GM18517 (cell line): ENCODE measurements at regions not wholly inside any gene's neighbourhood (a gene's known extent, or its start where the extent isn't known, plus 50 kb on each side); places are given as distances from the start of the nearest gene placed in this dataset.

ENCODE experiments used
- ATAC-seq: cut with Tn5 transposase; IDR thresholded peaks from one replicate; pipeline ENCODE4 v1.9.1; 2021; ENCODE audit warnings: mild to moderate bottlenecking, moderate library complexity; ENCODE audit not compliant: unreplicated experiment

DNA sequence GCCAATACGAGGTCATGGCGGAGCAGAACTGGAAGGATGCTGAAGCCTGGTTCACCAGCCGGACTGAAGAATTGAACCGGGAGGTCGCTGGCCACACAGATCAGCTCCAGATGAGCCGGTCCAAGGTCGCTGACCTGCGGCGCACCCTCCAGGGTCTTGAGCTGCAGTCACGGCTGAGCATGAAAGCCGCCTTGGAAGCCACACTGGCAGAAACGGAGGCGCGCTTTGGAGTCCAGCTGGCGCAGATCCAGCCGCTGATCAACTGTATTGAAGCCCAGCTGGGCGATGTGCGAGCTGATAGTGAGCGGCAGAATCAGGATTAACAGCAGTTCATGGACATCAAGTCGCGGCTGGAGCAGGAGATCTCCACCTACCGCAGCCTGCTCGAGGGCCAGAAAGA, 296.9 kb downstream of the OGFRL1 start:
- no peak for ATAC-seq

DNA sequence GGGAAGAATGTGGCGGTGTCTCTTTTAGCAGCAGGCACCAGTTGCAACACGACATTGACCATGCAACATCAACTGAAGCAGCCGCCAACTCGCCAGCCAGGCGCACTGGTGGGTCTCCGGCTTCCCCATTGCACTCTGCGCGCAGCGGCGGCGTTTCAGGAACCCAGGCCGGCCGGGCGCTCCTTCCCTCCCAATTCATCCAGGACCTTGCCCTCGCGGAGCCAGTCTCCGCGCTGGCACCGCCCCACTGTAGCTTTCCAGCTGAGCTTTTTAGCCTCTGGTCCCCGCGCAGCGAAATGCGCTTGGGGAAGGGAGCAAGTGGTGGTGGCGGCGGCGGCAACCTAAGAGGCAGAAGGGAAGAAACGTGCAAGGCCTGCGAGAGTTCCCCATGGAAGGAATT, 297.9 kb upstream of the RIMS1 start:
- no peak for ATAC-seq

DNA sequence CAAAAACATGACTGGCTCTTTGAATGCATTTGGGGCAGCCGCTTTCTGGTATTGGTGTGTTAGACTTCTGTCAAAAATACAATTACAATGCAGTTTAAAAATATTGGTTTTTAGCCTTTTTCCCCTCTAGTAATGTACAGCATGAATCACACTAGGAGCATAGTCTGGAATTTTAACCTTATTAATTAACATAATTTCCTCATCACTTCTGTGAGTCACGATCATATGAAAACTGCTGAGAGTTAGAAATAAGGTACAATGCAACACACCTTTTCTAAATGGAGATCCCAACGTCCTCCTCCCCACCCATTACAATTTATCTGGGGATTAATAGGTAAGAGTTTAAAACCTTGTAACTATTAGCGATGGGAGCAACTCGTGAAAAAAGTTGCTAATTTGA, 297.1 kb upstream of the RIMS1 start:
- no peak for ATAC-seq

DNA sequence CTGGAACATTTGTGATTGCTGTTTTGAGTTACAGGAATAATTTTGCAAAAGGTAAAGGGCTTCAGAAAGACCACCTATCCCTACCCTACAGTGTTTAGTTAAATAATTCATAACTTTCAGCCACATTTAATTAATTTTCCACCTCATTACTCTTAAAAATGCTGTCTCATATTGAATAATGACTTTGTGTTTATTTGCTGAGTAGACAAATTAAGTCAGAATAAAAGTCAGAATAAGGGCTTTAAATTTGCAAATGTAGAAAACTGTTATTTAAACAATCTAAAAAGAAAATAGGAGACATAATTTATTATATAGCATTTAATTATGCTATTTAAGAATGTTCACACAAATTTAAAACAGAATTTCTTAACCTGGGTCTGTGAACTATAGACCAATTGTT, 293.7 kb upstream of the RIMS1 start:
- ATAC-seq, result no peak

DNA sequence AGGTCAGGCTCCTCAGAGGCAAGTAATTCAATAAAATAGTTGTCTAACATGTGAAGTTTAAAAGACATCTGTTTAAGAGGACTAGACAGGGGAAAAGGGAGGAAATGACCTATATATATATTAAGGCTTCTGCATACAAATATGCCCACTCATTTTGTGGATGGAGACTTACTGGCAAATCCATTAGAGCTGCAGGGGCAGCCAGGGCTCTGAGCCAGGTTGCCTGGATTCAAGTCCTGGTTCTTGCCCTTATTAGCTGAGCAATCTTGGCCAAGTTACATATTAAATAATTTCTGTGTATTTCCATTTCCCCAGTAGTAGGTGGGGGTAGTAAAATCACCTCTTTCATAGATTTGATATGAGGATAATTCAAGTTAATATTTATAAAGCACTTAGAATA, 287.0 kb upstream of the RIMS1 start:
- ATAC-seq, result no peak

DNA sequence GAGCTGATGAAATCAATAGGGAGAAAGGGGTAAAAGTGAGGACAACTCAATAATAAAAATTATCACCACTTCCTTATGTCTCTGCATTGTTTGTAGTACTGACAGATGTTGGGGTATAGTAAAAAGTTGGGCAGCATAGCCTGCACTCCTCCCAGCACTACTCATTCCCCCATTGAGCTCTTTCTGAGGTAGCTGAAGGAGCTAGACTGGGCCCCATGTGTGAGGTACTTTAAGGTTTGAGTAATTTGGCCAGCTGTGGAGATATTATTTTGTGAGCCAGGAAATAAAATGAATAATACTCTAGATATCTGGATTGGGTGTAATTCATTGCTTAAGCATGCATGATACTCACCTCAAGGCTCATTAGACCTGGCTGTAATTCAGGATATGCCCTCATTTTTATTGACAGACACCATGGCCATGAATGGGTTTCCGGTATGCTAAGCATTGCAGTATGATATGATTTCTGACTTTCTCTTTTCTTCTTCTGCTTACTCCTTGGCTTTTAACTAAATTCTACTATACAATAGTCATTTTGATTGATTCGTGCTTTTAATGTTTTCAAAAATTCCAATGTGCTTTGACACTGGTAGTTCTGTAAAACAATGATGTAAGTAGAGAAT, 283.9 kb upstream of the RIMS1 start:
- no peak for ATAC-seq

DNA sequence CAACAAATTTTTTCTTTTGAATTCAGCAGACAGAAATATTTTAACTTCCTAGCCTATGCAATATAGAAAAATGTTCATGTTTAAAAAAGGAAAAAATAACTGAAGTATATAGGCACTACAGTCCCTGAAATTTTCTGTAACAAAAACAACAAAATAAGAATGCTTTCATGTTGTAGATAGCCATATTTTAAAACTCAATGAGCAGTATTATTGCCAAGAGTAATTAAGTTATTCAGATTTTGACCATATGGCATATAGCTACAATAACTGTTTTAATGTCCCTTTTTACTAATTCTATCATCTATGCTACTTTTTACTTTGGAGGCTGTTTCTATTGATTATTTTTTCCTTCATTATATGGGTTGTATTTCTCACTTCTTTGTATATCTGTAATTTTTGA, 283.3 kb upstream of the RIMS1 start:
- ATAC-seq, result no peak

DNA sequence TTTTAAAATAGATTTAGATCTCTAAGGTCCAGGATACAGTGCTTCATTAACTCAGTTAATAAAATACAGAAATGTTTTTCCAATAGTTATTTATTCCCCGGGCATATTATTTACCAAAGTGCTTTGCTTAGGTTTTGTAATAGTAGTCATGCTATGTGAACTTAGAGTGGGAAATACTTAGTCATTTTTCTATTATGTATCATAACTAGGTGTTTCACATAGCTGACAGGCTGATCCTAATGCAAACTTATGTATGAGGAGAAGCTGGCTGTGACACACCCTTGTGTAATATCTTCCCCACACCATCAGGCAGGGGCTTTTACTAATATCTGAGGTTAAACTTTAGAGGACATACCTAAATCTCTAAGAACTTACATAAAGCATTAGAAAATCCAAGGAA, 277.7 kb upstream of the RIMS1 start:
- ATAC-seq, result no peak

DNA sequence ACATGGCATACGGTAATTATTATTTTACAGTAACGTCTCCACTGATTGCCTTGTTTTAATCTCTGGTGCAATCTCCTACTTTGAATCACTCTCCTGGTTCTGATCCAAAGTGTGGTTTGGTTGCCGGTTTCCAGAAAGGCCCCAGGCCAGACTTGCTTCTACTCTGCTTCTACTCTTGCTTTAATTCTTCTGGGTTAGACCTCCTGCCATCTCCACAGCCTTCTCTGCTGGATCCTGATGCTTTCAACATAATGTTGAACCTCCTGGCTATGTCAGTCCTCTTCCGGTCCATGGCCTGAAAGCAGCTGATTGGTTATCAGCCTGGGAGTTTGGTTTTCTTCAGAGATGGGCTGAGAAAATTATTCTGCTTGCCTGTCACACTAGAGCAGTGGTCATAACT, 266.5 kb upstream of the RIMS1 start:
- ATAC-seq, result no peak

DNA sequence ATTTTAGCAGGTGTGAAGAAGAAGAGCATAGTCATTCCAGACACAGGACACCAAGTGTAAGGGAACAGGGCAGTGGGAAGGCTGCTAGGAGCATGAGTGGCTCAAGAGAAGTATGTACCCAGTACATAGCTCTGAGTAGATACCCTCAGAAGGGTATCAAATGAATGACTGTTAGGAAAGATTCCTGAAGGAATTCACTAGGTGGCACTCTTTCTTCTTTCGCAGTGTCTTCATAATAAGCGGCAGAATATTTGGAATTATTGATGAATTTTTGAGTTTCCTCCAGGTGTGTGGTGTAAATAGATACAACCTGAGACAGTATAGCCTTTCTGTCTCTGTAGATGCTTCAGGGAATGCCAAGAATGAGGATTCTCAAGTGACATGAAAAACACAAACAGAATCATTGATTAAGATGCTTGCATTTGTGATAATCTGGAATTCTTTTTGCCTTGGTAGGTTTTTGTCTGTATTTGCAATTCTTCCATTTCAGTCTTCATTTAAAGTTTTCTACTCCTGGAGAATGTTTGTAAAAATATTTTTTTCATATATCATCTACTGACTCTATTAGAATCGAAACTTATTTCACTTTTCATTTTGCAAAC, 264.3 kb upstream of the RIMS1 start:
- ATAC-seq, result no peak

DNA sequence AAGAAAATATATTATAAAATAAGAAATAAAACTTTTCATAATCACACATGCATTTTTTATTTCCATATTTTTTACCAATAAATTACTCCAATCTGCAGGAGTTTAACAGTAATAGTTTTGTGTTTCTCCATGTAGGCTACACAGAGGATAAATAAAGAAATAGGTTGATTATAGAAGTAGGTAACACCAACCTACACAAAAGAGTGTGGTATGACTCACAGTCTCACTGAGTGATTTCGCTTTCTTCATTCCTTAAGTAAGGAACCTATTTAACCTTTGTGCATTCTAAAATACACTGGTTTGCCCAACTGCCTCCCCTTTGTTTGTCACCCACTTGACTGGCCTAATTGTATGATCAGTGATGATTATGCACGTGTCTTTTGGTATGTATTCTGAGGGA, 244.2 kb upstream of the RIMS1 start:
- no peak for ATAC-seq

DNA sequence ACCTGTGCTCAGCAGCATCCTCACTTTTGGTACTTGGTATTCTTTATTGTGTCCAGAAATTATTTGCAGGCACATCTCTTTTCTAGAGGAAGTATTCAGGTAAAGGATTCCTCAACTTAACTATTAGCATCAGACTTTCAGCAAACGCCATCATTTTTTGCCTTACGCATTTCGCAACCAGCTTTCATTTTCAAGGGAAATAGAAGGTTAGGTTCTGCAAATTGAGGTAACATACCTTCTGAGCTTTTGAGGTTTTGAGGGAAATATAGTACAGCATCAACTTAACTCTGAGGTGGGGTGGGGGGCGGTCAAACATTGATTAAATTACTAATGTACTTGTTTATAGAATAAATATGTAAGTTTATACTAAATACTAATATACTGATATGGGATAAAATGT, 243.6 kb upstream of the RIMS1 start:
- no peak for ATAC-seq

DNA sequence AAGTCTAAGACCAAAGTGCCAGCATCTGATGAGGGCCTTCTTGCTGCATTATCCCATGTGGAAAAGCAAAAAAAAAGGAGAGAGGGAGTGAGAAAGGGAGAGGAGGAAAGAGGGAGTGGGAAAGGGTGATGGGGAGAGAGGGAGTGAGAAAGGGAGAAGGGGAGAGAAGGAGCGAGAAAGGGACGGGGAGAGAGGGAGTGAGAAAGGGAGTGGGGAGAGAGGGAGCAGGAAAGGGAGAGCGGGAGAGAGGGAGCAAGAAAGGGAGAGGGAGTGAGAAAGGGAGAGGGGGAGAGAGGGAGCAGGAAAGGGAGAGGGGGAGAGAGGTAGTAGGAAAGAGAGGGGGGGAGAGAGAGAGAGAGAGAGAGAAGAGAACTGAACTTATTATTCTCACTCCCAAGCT, 241.1 kb upstream of the RIMS1 start:
- ATAC-seq, result no peak

DNA sequence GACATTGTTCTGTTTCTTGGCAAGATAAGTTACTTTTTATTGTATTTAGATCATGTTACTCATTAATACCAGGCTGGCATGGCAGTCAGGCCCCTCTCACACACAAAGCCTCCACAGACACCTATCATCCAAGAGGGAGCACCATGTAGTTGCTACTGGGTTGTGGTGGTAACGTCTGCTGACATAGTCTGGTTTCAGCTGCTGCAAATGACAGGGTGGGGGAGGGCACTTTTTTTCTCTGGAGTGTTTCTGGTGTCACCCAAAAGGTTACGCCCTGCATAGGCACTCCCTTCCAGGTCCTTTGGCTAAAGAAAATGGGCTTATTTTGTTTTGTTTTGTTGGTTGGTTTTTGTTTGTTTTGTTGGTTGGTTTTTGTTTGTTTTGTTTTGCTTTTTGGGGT, 236.4 kb upstream of the RIMS1 start:
- ATAC-seq, result no peak

DNA sequence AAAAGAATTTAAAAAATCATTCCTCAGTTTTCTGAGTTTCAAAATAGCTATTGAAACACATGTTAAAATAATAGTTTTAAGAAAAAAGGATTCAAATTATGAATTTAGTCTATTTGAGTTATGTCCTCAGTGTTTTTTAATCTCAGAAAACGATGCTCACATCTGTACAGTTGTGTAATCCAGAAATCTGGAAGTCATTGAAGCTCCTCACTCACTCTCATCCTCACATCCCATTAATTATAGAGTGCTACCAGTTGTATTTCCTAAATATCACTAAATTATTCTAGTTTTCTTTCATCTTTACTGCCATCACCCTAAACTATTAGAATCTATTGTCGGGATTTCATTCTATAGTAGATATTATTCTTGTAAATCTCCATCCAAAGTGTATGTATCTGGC, 234.7 kb upstream of the RIMS1 start:
- ATAC-seq, result no peak

DNA sequence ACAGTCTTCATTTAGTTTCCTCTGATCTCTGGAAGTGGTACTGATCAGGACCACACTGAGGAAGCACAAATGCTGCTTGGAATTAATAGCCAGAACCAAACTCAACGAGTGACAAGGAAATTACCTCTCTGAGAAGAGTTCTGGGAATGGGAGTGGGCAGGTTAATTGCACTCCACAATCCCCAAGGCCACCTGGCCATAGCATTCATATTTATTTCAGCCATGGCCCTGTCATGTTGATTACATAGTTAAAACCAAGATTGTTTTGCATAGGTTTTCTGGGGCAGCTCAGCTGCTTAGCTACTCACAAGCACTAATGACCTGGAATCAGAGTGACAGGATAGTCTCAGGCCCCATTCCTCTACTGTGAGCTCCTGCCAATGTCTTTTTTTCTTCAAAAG, 230.2 kb upstream of the RIMS1 start:
- no peak for ATAC-seq

DNA sequence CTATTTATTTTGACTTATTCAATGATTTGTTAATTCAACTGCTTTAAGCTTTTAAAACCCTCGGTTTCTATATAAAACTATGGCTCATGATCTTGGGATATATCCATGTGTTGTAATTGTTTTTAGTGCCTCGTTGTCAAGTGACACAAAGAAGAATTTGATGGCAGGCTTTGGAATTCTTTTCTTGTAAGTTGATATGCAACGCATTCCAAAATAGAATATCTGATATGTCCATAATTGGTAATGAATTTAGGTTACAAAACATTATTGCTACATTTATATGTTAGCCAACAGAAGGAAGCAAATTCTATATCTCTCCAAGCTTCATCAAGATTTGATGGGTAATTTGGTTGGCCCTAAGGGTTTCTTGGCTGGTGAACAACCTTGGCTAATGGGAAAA, 220.4 kb upstream of the RIMS1 start:
- no peak for ATAC-seq

DNA sequence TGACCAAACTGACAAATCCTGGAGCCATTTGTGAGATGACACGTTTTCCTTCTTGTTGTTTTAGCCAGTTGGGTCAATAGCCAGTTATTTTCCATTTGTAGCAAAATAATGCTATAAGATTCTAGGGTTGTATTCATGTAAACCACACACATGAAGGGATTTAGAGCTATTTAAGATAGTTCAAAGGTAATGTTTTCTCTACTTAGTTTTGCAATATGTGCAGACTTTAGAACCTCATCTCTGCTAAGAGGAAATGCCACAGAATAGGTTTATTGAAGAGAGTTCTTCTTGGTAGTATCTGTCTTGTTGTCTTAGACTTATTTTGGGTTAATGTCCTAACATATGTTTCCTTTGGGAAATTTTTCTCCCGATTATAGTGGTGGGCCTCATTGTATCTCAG, 213.5 kb upstream of the RIMS1 start:
- no peak for ATAC-seq

DNA sequence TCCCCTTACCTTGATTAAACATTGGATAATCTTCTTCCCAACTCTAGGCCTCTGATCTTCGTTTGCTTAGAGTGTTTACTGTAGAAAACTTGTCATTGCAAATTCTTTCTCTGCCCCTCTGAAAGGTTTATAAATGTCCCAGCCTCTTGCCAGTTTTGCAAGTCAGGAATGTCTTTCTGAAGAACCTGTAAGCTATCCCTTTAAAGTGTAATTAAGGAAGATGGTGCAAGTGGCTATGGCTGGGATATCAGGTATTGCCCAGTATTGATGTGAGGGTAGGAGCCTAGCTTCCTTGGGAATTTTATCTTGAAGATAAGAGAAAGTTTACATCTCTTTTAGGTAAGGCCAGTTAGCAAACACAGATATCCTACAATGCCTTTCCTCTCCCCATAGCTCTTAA, 211.0 kb upstream of the RIMS1 start:
- ATAC-seq, result no peak

DNA sequence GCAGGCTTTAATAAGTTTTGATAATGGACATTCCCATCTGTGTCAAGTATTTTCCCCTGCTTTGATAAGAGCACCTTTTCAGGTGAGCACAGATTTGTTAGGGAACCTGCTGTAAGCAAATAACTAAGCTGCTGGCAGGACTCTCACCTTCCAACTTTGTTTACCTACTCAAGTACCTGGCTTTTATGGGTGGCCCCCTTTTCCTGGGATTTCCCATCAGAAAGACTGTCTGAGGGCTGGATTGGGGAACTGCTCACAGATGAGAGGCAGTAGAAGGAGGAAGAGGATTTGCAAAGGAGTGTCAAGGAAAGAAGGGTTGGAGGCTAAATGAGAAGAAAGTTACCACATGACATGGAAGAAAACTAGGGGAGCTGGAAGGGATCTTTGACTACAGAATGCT, 210.1 kb upstream of the RIMS1 start:
- ATAC-seq, result no peak

DNA sequence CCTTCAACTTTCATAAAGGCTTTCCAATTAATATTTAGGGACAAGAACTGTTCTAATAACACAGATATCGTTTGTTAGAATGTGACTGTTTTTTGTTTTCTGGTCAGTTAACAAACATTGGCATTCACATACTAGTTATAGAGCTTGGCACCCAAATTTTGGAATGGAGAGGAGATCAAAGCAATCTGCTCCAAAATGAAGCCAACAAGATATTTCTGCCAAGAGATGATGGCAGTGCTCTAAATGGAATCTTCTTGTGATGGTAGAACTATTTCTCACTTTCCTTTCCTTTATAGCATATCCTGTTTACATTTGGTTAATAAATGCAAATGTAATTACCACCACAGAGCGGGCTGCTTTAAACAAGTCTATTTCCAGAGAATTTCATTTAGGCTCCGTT, 208.3 kb upstream of the RIMS1 start:
- ATAC-seq, result no peak

DNA sequence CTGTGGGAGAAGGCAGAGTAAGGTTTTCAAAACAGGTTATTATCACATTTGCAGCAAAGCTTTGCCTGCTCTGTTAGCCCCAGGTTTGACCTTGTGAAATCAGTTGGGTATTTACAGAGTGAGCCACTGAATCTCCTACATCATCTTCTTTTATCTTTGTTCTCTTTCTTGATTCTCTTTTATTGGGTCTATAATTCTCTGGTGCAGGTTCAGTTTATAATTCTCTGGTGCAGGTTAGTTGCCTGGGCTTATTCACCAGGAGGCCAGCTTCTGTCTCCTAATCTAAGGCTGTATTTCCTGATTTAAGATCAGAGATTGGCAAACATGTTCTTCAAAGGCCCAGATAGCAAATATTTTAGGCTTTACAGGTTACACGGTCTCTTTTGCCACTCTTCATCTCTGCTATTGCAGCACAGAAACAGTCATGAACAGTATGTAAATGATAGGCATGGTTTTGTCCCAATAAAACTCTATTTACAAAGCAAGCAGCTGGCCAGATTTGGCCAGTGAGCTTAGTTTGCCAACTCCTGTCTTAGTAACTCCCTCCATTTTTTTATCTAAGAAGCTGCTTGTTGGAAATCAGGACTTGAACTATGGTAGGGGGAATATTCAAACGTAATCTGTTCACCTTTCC, 205.0 kb upstream of the RIMS1 start:
- ATAC-seq, result no peak
